ENCODE measurements at regions not wholly inside any gene's neighbourhood (a gene's known extent, or its start where the extent isn't known, plus 50 kb on each side); places are given as distances from the start of the nearest gene placed in this dataset.

GRCh38 chr4:3834186-3834662, 68.0 kb downstream of the ADRA2C start:
- Histone ChIP-seq H3K4me1 (no peaks in the 10 kb centered on the region), H3K36me3 (no peaks in the 10 kb centered on the region), H3K4me3 (no peak overlapping the region), H3K27me3 (peaks cover 0 to 46% (median 21%) of the 10 kb centered on the region in 3 donors), H3K27ac (no peak overlapping the region), H3K9me3 (peaks cover 0 to 4% (median 0%) of the 10 kb centered on the region in 4 donors)
- intact Hi-C loops (cut with DNase I; ENCODE audit: low total_unique reads), result no loop called here
- no peak for DNase-seq
- TF ChIP-seq POLR2AphosphoS5 (IDR thresholded peaks at IDR 0.05), result no peak
- TF ChIP-seq POLR2A (IDR thresholded peaks at IDR 0.05), result no peak
- TF ChIP-seq, protein P1, sequence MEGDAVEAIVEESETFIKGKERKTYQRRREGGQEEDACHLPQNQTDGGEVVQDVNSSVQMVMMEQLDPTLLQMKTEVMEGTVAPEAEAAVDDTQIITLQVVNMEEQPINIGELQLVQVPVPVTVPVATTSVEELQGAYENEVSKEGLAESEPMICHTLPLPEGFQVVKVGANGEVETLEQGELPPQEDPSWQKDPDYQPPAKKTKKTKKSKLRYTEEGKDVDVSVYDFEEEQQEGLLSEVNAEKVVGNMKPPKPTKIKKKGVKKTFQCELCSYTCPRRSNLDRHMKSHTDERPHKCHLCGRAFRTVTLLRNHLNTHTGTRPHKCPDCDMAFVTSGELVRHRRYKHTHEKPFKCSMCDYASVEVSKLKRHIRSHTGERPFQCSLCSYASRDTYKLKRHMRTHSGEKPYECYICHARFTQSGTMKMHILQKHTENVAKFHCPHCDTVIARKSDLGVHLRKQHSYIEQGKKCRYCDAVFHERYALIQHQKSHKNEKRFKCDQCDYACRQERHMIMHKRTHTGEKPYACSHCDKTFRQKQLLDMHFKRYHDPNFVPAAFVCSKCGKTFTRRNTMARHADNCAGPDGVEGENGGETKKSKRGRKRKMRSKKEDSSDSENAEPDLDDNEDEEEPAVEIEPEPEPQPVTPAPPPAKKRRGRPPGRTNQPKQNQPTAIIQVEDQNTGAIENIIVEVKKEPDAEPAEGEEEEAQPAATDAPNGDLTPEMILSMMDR (IDR thresholded peaks at IDR 0.05), result no peak
- TF ChIP-seq EP300 (IDR thresholded peaks at IDR 0.05), result no peak
- WGBS, 5 donors, result 27 to 36% (median 33%) methylated on average over 14 to 15 of the region's 15 CpGs

DNA sequence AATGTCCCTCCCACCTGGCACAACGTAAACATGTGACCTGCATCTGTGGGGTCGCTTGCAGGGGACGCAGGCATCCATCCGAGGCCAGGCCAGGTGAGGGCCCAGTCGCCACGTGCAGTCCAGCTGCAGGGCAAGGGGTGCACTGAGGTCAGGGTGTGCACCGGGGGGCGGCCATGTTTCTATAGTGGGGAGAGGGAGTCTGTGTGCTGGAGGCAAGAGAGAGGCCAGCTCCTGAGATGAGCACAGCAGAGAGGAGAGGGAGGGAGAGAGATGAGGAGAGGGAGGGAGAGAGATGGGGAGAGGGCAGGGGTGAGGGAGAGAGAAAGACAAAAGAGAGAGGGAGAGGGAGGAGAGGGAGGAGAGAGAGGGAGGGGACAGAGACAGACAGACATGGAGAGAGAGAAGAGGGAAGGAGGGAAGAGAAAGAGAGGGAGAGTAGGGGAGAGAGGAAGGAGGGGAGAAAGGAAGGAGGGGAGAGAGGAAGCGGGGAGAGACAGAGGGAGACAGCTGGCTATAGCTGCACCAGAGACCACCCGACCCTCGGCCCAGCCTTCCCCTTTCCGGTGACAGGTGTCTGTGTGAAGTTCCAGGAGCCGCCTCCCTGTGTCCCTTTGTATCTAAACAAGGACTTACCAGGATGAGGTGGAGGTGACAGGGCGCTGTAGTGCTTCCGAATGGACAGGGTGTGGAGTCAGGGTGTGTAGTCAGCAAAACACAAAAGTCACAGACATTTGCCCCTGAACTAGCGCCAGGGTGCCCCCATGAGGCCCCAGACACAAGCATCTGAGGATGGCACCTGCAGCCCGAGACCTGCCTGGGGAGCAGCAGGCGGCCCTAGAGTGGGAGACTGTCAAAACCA, 68.7 kb downstream of the ADRA2C start:
- 34 to 45% (median 41%) methylated on average over 18 of the region's 18 CpGs for WGBS, 5 donors
- TF ChIP-seq EP300 (IDR thresholded peaks at IDR 0.05), result no peak
- TF ChIP-seq, protein P1 (IDR thresholded peaks at IDR 0.05), result no peak
- TF ChIP-seq POLR2A (IDR thresholded peaks at IDR 0.05), result no peak
- no peak for TF ChIP-seq POLR2AphosphoS5 (IDR thresholded peaks at IDR 0.05)
- H3K4me1 ChIP-seq, result no peaks in the 10 kb centered on the region
- no peak for DNase-seq
- peaks cover 0 to 4% (median 0%) of the 10 kb centered on the region in 4 donors for H3K9me3 ChIP-seq
- peaks cover 0 to 46% (median 21%) of the 10 kb centered on the region in 3 donors for H3K27me3 ChIP-seq
- intact Hi-C loops (cut with DNase I; ENCODE audit: low total_unique reads), result no loop called here
- H3K27ac ChIP-seq, result no peak overlapping the region
- H3K4me3 ChIP-seq, result no peak overlapping the region
- H3K36me3 ChIP-seq, result no peaks in the 10 kb centered on the region

GRCh38 chr4:3835527-3836405, 69.6 kb downstream of the ADRA2C start:
- intact Hi-C loops (cut with DNase I; ENCODE audit: low total_unique reads), result no loop called here
- Histone ChIP-seq H3K4me3 (no peak overlapping the region), H3K9me3 (peaks cover 0 to 4% (median 0%) of the 10 kb centered on the region in 4 donors), H3K36me3 (no peaks in the 10 kb centered on the region), H3K27me3 (peaks cover 0 to 46% (median 21%) of the 10 kb centered on the region in 3 donors), H3K4me1 (no peaks in the 10 kb centered on the region), H3K27ac (no peak overlapping the region)
- DNase-seq, result no peak
- WGBS, 5 donors, result 52 to 67% (median 58%) methylated on average over 19 to 22 of the region's 22 CpGs
- TF ChIP-seq EP300 (IDR thresholded peaks at IDR 0.05), result no peak
- TF ChIP-seq, protein P1 (IDR thresholded peaks at IDR 0.05), result no peak

DNA sequence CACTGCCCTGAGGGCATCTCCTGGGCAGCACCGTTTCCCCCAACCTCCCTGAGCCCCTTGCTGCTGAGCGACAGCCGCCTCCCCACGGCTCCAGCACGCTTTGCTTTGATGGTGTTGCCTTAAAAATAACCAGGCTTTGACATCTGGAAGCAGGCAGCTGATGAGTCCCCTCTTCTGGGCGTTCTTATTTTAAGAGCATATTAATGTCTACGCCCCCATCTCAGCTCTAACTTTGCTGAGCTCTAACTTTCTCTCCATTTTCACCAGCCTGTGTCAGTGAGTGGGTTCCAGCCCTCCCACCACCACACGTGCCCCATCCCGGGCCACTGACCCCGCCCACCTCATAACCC, 70.2 kb downstream of the ADRA2C start:
- WGBS, 5 donors, result 40 to 62% (median 52%) methylated on average over 10 of the region's 10 CpGs
- H3K36me3 ChIP-seq, result no peaks in the 10 kb centered on the region
- no peak overlapping the region for H3K4me3 ChIP-seq
- intact Hi-C loops (cut with DNase I; ENCODE audit: low total_unique reads), result no loop called here
- no peak overlapping the region for H3K27ac ChIP-seq
- peaks cover 0 to 4% (median 0%) of the 10 kb centered on the region in 4 donors for H3K9me3 ChIP-seq
- peaks cover 0 to 46% (median 21%) of the 10 kb centered on the region in 3 donors for H3K27me3 ChIP-seq
- no peak for TF ChIP-seq POLR2A (IDR thresholded peaks at IDR 0.05)
- TF ChIP-seq, protein P1 (IDR thresholded peaks at IDR 0.05), result no peak
- TF ChIP-seq POLR2AphosphoS5 (IDR thresholded peaks at IDR 0.05), result no peak
- no peak for TF ChIP-seq EP300 (IDR thresholded peaks at IDR 0.05)
- DNase-seq, result no peak
- H3K4me1 ChIP-seq, result no peaks in the 10 kb centered on the region

Data from stomach (tissue), 8 donors.